Neuron (in vitro differentiated cells): ENCODE measurements at regions not wholly inside any gene's neighbourhood (a gene's known extent, or its start where the extent isn't known, plus 50 kb on each side); places are given as distances from the start of the nearest gene placed in this dataset.
"Not testable (repeated sequence)": the region's sequence is repeated elsewhere in the genome, so short reads cannot be mapped to it uniquely, and the experiment has no call there.

ENCODE experiments used
- H2AFZ ChIP-seq: one replicate; pipeline ENCODE4 v1.6.1; 2013; ENCODE audit warnings: low read depth, mild to moderate bottlenecking, inconsistent platforms, low read length, moderate library complexity
- H3K27me3 ChIP-seq: one replicate; pipeline ENCODE4 v1.6.1; 2013; ENCODE audit warnings: low read length; ENCODE audit not compliant: insufficient read depth
- H3K36me3 ChIP-seq: one replicate; pipeline ENCODE4 v1.6.1; 2013; ENCODE audit warnings: low read length; ENCODE audit not compliant: insufficient read depth
- H3K4me1 ChIP-seq: one replicate; pipeline ENCODE4 v1.6.1; 2013; ENCODE audit warnings: low read length; ENCODE audit not compliant: insufficient read depth
- H3K4me3 ChIP-seq: 2 replicates; pipeline ENCODE4 v1.5.1; 2013; ENCODE audit warnings: mild to moderate bottlenecking, low read length, moderate library complexity
- H3K9me3 ChIP-seq: one replicate; pipeline ENCODE4 v1.6.1; 2013; ENCODE audit warnings: low read length

- Histone ChIP-seq H3K4me1 (peaks cover 13% of the 10 kb centered on the region), H2AFZ (no peak overlapping the region), H3K4me3 (no peak overlapping the region), H3K27me3 (no peaks in the 10 kb centered on the region), H3K36me3 (no peaks in the 10 kb centered on the region), H3K9me3 (no peaks in the 10 kb centered on the region)
Observed at GRCh38 chr5:97501286-97501964, 318.4 kb upstream of the RIOK2 start.

- Histone ChIP-seq H2AFZ (no peak overlapping the region), H3K36me3 (no peaks in the 10 kb centered on the region), H3K4me3 (no peak overlapping the region), H3K27me3 (no peaks in the 10 kb centered on the region), H3K9me3 (no peaks in the 10 kb centered on the region), H3K4me1 (peaks cover 13% of the 10 kb centered on the region)
Observed at GRCh38 chr5:97501965-97502305, 318.9 kb upstream of the RIOK2 start.

GRCh38 chr5:97508864-97509263 is 325.8 kb upstream of the RIOK2 start:
- Histone ChIP-seq H3K4me3 (no peak overlapping the region), H3K27me3 (no peaks in the 10 kb centered on the region), H2AFZ (no peak overlapping the region), H3K9me3 (no peaks in the 10 kb centered on the region), H3K4me1 (peaks cover 13% of the 10 kb centered on the region), H3K36me3 (no peaks in the 10 kb centered on the region)

GRCh38 chr5:97519565-97519964 is 336.5 kb upstream of the RIOK2 start:
- not testable (repeated sequence) for H3K27me3 ChIP-seq, H3K4me1 ChIP-seq, H3K36me3 ChIP-seq, H2AFZ ChIP-seq, H3K4me3 ChIP-seq, H3K9me3 ChIP-seq

- H3K27me3 ChIP-seq, H2AFZ ChIP-seq, H3K36me3 ChIP-seq, H3K4me1 ChIP-seq, H3K4me3 ChIP-seq, H3K9me3 ChIP-seq: not testable (repeated sequence)
Observed at GRCh38 chr5:97523336-97523735, 340.3 kb upstream of the RIOK2 start.

GRCh38 chr5:97525780-97526179 is 342.7 kb upstream of the RIOK2 start:
- Histone ChIP-seq H3K27me3 (no peaks in the 10 kb centered on the region), H3K4me3 (no peak overlapping the region), H3K36me3 (no peaks in the 10 kb centered on the region), H3K4me1 (peaks cover 3% of the 10 kb centered on the region), H3K9me3 (no peaks in the 10 kb centered on the region), H2AFZ (no peak overlapping the region)

GRCh38 chr5:97528941-97529340 is 345.9 kb upstream of the RIOK2 start:
- Histone ChIP-seq H2AFZ (peak overlapping the region; percentile 18), H3K4me3 (no peak overlapping the region), H3K36me3 (no peaks in the 10 kb centered on the region), H3K4me1 (peaks cover 3% of the 10 kb centered on the region), H3K9me3 (no peaks in the 10 kb centered on the region), H3K27me3 (no peaks in the 10 kb centered on the region)

GRCh38 chr5:97529354-97529985 is 346.4 kb upstream of the RIOK2 start:
- no peak overlapping the region for H2AFZ ChIP-seq
- peaks cover 3% of the 10 kb centered on the region for H3K4me1 ChIP-seq
- no peaks in the 10 kb centered on the region for H3K9me3 ChIP-seq
- H3K27me3 ChIP-seq = no peaks in the 10 kb centered on the region
- no peaks in the 10 kb centered on the region for H3K36me3 ChIP-seq
- H3K4me3 ChIP-seq = no peak overlapping the region

- Histone ChIP-seq H3K9me3 (no peaks in the 10 kb centered on the region), H2AFZ (no peak overlapping the region), H3K36me3 (no peaks in the 10 kb centered on the region), H3K4me1 (peaks cover 3% of the 10 kb centered on the region), H3K27me3 (no peaks in the 10 kb centered on the region), H3K4me3 (no peak overlapping the region)
Observed at GRCh38 chr5:97531549-97531948, 348.5 kb upstream of the RIOK2 start.

- Histone ChIP-seq H2AFZ (no peak overlapping the region), H3K9me3 (peaks cover under 1% of the 10 kb centered on the region), H3K4me3 (no peak overlapping the region), H3K27me3 (no peaks in the 10 kb centered on the region), H3K4me1 (peaks cover 11% of the 10 kb centered on the region), H3K36me3 (no peaks in the 10 kb centered on the region)
Observed at GRCh38 chr5:97534166-97534565, 351.1 kb upstream of the RIOK2 start.

- Histone ChIP-seq H3K27me3 (no peaks in the 10 kb centered on the region), H3K36me3 (no peaks in the 10 kb centered on the region), H3K4me3 (no peak overlapping the region), H3K9me3 (peaks cover 2% of the 10 kb centered on the region), H2AFZ (no peak overlapping the region), H3K4me1 (peaks cover 9% of the 10 kb centered on the region)
Observed at GRCh38 chr5:97536683-97537082, 353.6 kb upstream of the RIOK2 start.

- H2AFZ ChIP-seq = peak overlapping the region; percentile 42
- no peaks in the 10 kb centered on the region for H3K36me3 ChIP-seq
- peaks cover 9% of the 10 kb centered on the region for H3K4me1 ChIP-seq
- no peak overlapping the region for H3K4me3 ChIP-seq
- peaks cover 2% of the 10 kb centered on the region for H3K9me3 ChIP-seq
- H3K27me3 ChIP-seq = no peaks in the 10 kb centered on the region
Observed at GRCh38 chr5:97538912-97539311, 355.9 kb upstream of the RIOK2 start.

- Histone ChIP-seq H3K4me1 (peaks cover 23% of the 10 kb centered on the region), H3K36me3 (no peaks in the 10 kb centered on the region), H3K27me3 (no peaks in the 10 kb centered on the region), H2AFZ (no peak overlapping the region), H3K9me3 (peaks cover 2% of the 10 kb centered on the region), H3K4me3 (no peak overlapping the region)
Observed at GRCh38 chr5:97541864-97542263, 358.8 kb upstream of the RIOK2 start.

GRCh38 chr5:97542469-97542868 is 359.4 kb upstream of the RIOK2 start:
- H3K27me3 ChIP-seq = no peaks in the 10 kb centered on the region
- peaks cover 2% of the 10 kb centered on the region for H3K9me3 ChIP-seq
- no peaks in the 10 kb centered on the region for H3K36me3 ChIP-seq
- H3K4me3 ChIP-seq = no peak overlapping the region
- no peak overlapping the region for H2AFZ ChIP-seq
- peaks cover 23% of the 10 kb centered on the region for H3K4me1 ChIP-seq
